NCI-H187 (cell line): ENCODE measurements at regions not wholly inside any gene's neighbourhood (a gene's known extent, or its start where the extent isn't known, plus 50 kb on each side); places are given as distances from the start of the nearest gene placed in this dataset.

Experiments used
- DNase-seq, 2 experiments: peaks; one replicate each; lab custom pipeline; 2025; lab: John Stamatoyannopoulos, UW

DNA sequence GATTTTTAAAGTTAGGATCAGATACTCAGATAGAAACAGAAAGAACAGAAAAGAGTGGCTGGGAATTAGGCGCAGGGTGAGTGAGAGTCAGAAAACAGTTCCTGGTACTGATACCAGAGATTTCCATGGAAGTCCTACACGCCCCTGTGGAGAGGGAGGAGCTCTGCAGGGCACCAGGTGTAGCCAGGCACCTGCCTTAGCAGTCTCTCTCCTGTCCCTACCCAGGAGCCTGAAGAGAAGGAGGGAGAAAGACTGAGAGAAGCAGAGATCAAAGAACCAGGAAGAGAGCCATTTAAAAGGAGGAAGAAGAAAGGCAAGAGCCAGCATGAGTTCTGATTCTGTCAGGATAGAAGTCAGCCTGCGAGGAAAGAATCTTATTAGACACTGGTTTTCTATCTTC, 65.0 kb downstream of the CBLN1 start:
- DNase-seq, result peak in 1 of 2 experiments; percentile 2

DNA sequence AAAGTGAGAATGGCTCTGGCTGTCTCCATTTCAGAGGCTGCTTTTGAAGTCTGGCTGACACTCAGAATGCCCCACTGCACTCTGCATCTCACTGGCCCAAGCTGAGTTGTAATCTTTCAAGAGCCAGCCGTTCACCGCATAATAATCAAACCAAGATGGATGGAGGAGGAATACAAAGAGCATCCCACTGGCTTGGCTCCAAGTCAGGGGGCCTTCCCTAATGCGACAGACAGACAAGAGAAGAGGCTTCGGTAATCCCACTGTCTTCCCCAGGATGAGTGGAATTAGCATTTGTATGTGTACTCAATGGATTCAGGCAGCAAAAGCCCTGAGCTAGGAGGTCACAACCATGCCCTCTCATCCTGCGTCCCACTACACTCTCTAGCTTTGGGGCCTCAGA, 68.0 kb downstream of the CBLN1 start:
- no peak for DNase-seq

DNA sequence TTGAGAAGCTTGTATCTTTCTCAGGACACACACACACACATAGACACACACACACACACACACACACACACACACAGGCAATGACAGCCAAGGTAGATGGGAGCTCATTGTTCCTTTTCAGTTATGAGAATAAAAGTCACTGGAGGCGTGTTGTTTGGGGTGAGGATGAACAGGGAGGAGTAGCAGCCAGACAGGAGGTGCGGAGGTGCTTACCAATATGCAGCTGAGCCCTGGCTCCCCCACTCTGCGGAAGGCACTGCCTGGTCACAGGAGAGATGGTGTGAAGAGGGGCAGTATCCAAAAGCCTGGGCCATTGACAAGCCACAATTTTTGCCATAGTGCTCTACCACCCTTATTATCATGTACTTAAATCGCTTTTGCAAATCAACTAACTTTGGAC, 77.4 kb downstream of the CBLN1 start:
- DNase-seq, result no peak

DNA sequence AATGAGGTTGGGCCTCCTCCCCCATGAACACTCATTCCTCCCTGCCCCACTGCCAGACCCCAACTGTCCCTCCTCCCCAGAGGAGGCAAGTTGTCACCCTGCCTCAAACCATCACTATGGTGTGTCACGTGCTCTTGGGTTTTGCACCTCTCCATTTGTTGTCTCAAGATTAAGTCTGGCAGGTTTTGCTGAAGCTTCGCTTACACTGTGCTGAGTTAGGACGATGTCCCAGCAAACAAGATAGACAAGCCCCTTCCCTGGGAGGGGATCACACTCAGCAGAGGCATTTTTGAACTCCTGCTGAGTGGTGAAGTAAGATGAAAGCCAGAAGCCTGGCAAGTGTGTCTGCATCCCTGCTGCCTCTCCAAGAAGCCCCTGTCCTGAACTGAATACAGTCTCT, 78.3 kb downstream of the CBLN1 start:
- no peak for DNase-seq

DNA sequence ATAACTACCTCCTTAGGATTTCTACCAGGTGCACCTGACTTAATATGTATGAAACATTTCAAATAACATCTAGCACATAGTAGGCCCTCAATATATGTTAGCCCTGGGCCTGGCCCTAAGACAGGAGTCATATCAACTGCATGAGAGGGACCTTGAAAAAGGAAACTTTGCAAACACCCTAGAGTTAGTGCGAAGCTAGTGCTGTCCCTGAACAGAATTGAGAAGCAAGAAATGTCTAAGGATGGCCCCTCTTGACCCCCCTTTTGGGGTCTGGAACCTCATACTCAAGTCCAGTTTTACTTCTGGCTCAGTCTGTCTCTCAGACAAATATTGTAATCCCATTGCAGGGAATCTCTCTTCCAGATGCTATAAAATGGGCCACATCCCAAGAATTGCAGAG, 80.5 kb downstream of the CBLN1 start:
- no peak for DNase-seq

DNA sequence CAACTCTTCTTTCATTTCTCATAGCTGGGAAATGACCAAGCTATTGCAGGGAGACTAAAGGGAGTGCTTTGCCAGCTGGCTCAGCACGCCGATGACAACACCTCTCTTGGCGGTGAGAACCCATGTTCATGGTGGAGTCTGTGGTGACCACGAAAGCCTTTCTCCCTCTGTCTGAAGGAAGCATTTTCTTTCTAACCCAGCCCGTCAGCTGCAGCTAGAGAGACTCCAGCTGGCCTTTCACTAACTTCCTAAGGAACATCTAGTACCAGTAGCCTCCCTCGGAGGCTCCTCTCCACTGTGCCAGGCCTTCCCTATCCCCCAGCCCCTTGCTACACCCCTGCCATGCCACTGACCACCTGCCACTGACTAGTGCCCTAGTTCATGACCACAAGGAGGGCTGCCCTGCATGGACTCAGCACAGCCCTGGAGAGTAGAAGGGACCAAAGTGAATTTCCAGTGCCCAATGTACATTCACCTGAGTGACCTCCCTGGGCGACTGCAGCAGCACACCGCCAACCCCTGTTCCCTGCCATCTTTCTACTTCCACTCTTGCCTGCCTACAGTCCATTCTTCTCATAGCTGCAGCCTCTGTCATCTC, 81.3 kb downstream of the CBLN1 start:
- no peak for DNase-seq

DNA sequence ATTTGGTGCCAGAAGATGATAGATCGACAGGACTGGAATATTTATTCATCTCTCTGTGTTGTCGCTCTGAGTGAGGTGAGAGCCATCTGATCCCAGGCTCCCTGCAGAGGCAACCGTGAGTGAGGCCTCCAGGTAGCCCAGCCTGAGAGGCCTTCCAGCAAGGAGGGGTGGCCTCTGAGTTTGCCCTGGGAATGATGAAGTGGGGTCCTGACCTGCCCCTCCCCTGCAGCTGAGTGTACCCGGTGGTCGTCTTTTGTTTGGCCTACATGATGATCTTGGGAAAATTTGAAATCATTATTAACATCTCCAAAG, 86.4 kb downstream of the CBLN1 start:
- no peak for DNase-seq

DNA sequence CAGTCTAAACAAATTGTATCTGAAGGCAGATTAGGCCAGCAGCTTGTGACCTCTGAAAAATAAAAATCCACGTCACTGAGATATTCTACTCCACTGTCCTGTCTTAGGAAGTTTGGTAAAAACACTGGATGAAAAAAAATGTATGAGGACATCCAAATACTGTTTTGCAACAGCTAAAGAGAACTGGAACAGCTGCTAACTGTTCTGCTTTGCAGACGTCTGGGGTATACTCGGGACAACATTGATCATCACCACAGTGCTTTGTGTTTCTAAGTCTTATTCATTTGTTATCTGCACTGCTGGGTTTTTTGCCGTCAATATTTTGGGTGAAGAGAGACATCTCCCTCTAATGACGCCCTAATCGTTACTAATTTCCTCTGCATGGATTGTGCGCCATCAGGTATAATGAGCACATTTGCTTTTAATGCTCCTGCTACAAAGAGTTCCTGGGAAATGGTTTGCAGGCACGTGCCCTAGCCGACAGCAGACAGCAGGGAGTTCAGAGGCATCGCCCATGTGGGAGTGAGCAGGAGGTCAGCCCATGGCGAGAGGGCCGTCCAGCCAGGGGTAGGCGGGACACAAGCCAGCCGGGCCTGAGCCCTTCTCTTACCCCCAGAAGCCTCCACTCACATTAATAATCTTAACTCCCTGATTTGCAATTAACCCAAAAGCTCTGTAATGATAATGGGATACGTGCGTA, 87.0 kb downstream of the CBLN1 start:
- no peak for DNase-seq

DNA sequence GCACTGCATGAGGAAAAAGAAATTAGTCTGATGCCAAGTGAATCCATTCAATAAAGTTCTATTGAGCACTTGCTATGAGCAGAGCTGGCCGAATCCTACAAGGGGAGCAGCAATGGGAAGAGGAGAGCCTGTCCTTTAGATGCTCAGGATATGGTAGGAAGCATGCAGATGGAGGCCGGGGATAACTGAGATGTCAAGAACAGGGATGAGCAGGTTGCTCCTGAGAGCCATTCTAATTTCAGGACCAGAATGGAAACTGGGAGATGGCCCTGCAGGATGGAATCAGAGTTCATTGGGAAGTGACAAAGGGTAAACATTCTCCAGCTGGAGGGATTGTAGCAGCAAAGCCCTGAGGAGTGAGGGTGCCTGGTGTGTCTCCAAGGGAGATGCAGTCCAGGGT, 88.0 kb downstream of the CBLN1 start:
- DNase-seq, result no peak

DNA sequence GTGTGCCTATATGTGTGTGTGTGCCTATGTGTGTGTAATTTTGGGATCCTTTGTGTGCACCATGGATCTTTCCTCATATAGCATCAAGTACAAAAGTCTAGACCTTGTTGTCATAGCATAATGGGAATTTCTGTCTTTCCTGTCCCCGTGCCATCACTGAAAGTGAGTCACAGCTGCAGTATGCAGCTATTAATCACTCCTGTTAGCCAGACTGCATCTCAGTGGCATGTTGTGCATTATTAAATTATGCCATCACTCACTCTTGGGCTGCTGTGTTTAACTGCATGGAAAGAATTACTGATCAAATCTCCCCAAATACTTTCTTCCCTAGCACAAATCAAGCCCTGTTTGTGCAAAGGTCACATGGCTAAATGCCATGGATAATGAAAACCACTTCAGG, 92.4 kb downstream of the CBLN1 start:
- no peak for DNase-seq

DNA sequence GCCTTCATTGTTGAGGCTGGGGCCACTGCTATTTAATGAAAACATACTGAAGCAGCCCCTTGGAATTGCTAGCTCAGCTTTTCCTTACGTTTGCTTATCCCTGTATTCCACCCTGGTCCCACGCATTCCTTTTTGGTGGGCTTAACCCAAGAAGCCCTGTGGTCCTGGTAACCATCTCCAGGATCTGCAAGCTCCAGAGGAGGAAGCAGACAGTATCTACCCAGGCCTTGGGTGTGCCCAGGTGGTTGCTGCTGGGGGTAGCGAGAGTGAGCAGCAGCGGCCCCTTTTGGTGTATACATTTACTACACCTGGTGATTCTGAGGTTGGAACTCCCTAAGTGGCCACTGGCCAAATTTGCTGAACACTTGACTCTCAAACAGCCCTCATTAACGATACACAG, 97.7 kb downstream of the CBLN1 start:
- no peak for DNase-seq

DNA sequence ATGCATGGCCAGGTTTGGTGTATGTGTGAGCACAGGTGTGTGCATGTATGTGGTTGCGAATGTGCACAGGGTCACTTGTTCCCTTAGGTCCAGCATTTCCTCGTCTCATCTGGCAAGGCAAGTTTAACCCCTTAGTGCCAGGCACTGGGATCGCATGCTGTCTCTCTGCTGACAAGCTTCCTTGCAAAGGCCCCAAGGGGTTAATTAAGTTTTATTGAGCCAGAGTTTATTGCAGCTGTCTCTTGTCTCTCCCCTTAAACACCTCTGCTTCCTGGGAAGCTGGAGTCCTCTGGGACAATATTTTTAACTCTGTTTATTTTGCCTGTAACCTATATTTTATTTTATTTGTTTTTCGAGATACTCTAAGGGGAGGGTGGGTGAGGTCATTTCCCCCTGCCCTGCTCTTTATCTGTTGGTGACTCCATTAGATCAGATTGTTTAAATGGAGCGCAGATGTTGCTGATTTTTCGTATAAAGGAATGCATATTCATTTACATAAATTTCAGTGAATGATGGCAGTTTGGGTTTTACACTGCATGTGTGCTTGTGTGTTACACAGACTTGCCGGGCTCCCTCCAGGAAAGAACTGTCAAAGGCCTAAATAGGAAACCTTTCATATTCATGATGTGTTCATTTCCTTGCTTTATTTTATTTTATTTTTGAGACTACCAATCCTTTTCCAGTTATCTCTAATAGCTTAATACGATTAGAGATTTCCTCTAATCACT, 99.7 kb downstream of the CBLN1 start:
- DNase-seq, result no peak

DNA sequence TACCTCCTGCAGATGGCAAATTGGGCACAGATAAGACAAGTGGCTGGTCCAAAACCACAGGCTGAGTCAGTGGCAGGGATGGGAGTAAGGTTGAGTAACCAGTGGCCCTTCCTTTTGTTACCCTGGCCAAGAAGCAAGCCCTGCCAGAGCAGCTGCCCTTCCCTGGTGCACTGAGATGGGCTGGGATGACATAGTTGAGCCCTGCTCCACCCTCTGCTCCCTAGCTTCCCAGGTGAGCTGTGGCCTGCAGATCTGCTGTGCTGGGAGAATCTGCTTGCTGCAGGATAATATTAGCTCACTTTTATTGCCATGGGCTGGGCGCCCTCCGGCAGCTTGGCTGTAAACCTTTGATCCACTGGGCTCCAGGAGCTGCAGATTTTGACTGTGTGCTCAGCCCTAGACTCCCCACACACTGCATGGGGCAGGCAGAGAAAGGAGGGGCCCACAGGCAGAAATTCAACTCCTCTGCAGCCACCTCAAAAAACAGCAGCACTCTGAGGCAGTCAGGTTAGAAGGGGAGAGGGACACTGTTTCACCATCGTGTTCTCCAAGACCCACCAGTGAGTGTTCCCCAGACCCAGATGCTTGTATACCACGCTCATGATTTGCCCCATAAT, 101.8 kb downstream of the CBLN1 start:
- DNase-seq, result no peak

DNA sequence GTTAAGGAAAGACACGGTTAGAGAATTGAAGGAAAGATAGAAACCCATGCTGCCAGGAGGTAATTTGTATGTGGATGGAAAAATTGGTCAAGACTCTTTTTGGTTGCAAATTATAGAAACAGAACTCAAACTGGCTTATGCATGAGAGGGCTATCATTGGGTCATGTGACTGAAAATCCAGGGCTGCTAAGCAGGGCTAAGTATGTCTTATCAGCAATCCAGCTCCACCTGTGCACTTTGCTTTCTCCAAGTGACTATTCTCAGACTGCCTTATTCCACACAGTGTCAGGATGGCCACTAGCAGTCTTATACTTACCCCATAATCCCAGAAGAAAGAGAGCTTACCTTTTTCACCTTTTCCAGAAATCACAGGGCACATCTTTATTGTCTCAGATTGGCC, 113.5 kb downstream of the CBLN1 start:
- DNase-seq, result no peak

DNA sequence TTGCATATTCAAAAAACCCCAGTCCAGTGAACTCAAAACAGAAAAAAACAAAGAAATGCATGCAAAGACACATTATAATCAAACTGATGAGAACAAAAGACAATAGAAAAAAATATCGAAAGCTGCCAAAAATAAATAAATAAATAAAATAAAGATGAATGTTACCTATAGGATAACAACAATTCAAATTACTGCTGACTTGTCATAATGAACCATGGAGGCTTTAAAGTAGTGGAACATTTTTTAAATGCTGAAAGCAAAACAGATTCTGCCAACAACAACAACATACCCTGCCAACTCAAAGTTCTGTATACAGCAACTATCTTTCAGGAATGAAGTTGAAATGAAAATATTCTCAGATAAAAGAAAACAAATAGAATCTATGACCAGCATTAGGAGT, 116.6 kb downstream of the CBLN1 start:
- no peak for DNase-seq

DNA sequence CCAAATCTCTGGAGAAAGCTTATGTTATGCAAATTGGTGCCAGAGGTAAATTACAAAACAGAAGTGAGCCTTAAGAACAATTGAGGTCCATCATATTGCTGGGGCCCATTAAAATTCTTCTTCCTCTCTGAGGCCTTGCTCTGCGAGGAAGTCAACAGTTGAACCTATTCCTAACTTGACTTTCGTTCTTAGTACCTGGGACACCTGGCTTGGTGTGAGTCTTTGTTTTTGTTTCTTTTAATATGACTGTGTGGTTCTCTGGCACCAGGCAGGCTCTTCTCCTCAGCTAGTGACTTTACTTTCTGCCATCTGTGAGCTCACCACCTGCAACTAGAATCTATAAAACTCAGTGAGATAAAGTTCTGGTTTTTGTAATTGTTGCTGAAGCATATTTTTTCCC, 120.4 kb downstream of the CBLN1 start:
- no peak for DNase-seq

DNA sequence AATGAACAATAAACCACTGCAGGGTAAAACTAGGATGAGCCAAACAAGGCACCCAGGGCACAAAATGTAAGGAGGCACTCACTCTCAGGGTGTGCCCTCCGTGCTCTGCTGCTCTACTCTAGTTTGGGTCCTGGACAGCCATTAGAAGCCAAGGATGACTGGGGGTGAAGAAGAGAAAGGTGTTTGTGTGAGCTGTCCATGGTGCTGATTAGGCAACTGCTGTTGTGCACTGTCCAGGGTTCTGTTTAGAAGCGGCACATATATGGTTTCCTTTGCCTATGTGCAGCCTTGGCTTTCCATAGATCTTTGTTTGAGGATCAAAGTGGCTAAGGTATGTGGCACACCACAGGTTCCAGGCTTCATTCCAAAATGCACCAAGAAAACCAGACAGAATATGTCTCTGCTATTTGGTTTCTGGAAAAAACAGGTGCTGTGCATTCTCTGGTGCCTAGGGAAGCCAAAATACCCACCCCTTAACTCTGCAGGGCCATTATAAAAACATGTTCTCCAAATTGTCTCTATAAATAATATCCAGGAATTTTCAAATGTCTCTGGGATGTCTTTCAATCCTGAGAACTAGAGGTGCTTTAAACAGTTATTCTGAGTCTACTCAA, 123.5 kb downstream of the CBLN1 start:
- DNase-seq, result no peak

DNA sequence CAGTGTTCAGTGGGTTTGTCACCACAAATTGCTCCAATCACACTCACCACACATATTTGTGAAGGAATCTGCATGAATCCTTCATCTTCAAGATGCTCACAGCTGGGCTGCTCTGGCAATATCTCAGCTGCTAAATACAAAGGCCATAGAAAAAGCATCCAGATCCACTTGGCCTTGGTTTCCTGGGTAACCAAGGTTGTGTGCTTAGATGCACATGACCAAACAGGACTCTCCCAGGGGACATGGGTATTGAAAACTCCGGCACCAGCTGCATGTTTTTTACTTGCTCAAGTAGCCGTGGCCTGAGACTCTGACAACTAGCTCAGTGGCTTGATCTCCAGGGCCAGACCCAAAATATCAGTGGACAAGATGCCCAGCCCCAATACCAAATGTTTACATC, 131.3 kb downstream of the CBLN1 start:
- peak; percentile 54 to 85 for DNase-seq

DNA sequence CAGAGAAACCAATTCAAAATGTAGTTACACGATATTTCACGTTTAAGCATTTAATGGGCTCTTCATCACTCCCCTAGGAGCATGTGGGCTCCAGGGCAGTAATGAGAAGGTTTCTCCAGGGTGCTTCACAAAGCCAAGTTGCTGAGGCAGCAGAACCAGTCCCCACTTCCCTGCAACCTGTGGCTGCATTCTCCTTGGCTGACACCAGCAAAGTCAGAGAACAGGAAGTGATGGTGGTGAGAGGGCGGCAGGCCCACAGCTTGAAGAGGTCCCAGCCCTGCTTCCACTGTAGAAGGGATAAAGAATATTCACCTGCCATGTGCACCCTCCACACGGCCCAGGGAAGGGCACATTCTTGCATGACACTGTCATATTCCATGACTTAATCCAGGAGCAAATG, 133.2 kb downstream of the CBLN1 start:
- DNase-seq, result no peak

DNA sequence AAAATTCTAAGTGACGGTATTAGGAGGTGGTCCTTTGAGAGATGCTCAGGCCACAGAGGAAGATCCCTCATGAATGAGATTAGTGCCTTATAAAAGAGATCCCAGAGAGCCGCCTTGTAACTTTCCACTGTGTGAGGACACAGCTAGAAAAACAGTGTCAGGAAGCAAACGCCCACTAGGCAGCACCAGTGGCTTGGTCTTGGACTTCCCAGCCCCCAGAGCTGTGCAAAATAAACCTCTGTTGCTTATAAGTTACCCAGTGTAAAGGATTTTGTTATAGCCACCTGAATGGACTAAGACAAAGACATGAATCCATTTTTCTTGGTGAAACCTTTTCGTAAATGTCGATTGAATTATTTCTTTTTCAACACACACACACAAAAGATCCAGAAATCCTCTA, 141.0 kb downstream of the CBLN1 start:
- DNase-seq, result no peak

DNA sequence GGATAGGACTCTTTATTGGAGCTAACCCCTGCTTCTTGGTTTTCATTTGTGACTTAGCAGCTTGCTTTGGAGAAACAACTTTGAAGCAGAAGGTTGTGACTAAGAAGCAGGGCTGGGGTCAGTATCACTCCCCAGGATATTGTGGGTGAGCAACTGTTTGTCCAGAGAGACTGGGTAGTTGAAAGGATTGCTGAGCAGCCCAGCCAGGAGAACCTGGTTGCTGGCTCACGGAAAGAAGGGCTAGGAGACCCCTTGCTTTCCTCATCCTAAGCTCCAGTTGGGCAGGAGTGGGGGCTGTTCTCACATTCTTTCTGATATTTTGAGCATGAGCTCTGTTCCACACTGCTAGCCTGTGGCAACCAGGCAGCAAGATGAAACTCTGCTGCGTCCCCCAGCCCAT, 151.2 kb downstream of the CBLN1 start:
- no peak for DNase-seq

DNA sequence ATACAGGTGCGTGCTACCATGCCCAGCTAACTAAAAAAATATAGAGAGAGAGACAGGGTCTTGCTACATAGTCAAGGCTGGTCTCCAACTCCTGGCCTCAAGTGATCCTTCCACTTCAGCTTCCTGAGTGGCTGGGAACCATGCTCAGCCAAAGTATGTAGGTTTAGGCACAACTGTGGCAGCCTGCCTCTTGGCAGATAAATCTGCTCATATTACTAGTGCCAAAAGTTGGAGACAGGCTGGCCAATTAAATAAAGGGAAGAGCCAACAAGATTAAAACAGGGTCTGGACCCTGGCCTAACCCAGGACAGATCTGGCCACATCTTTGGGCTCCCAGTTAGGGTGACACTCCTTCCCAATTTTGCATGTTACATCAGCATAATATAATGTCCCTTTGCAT, 151.7 kb downstream of the CBLN1 start:
- no peak for DNase-seq

DNA sequence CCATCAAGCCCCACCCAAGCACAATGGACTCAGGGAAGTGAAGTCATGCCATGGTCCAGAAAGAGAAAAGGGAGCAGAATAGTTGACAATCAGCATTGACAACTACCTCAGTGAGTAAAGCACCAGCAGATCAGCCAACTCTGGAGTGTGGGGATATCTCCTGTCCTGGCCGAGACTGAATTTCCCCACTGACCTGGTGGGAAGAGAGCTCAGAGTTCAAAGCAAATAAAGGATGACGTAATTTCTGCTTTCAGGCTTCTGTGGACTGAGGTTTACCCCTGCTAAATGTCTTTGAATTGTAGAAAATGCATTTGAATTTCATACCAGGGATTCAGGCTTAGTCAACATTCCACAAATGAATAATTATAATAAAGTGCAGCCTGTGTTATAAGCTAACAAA, 152.9 kb downstream of the CBLN1 start:
- DNase-seq, result no peak
